MM.1S (cell line): ENCODE measurements at regions not wholly inside any gene's neighbourhood (a gene's known extent, or its start where the extent isn't known, plus 50 kb on each side); places are given as distances from the start of the nearest gene placed in this dataset.

Experiments used
- DNase-seq: peaks from one replicate; pipeline ENCODE4 v3.0.0-alpha.2; 2015
- H2AFZ ChIP-seq: fragments of 300-600 bp; sonication (generic); 2 replicates; pipeline ENCODE4 v1.6.0; 2016; ENCODE audit warnings: antibody characterized with exemption, low read length
- H3F3A ChIP-seq: fragments of 300-600 bp; sonication (generic); 2 replicates; pipeline ENCODE4 v1.6.1; 2016; ENCODE audit warnings: mild to moderate bottlenecking, antibody characterized with exemption, low read length, moderate library complexity, mixed read lengths; ENCODE audit not compliant: insufficient read depth
- H3K27ac ChIP-seq: fragments of 300-600 bp; sonication (generic); 2 replicates; pipeline ENCODE4 v1.5.1; 2016; ENCODE audit warnings: mild to moderate bottlenecking, low read length
- H3K27me3 ChIP-seq: fragments of 300-600 bp; sonication (generic); replicated peaks from 2 replicates; pipeline ENCODE4 v1.6.0; 2016; ENCODE audit warnings: low read length; ENCODE audit not compliant: insufficient read depth
- H3K36me3 ChIP-seq: fragments of 300-600 bp; sonication (generic); replicated peaks from 2 replicates; pipeline ENCODE4 v1.6.1; 2016; ENCODE audit warnings: mild to moderate bottlenecking, low read length, mixed read lengths; ENCODE audit not compliant: insufficient read depth
- H3K4me1 ChIP-seq: fragments of 300-600 bp; sonication (generic); 2 replicates; pipeline ENCODE4 v1.6.1; 2016; ENCODE audit warnings: low read length, mixed read lengths
- H3K4me2 ChIP-seq: fragments of 300-600 bp; sonication (generic); 2 replicates; pipeline ENCODE4 v1.6.0; 2016; ENCODE audit warnings: low read depth, low read length
- H3K4me3 ChIP-seq: fragments of 300-600 bp; sonication (generic); 2 replicates; pipeline ENCODE4 v1.5.1; 2016; ENCODE audit warnings: low read length, mixed read lengths
- H3K79me2 ChIP-seq: fragments of 300-600 bp; sonication (generic); 2 replicates; pipeline ENCODE4 v1.6.1; 2016; ENCODE audit warnings: mixed run types, low read length, mixed read lengths
- H3K9ac ChIP-seq: fragments of 300-600 bp; sonication (generic); 2 replicates; pipeline ENCODE4 v1.6.1; 2016; ENCODE audit warnings: low read length, mixed read lengths
- H3K9me2 ChIP-seq: fragments of 300-600 bp; sonication (generic); replicated peaks from 2 replicates; pipeline ENCODE4 v1.6.1; 2016; ENCODE audit warnings: mild to moderate bottlenecking, low read length, mixed read lengths; ENCODE audit not compliant: insufficient read depth
- H3K9me3 ChIP-seq: fragments of 300-600 bp; sonication (generic); replicated peaks from 2 replicates; pipeline ENCODE4 v1.6.1; 2016; ENCODE audit warnings: mild to moderate bottlenecking, low read length, mixed read lengths; ENCODE audit not compliant: insufficient read depth
- H4K20me1 ChIP-seq: fragments of 300-600 bp; sonication (generic); 2 replicates; pipeline ENCODE4 v1.6.1; 2016; ENCODE audit warnings: mild to moderate bottlenecking, low read length, moderate library complexity, mixed read lengths; ENCODE audit not compliant: insufficient read depth
- EZH2 ChIP-seq: fragments of 300-600 bp; sonication (generic); optimal IDR thresholded peaks from 2 replicates; pipeline ENCODE3; 2017; ENCODE audit warnings: low read depth, mild to moderate bottlenecking, antibody characterized with exemption, low read length, mixed read lengths
- EZH2phosphoT487 ChIP-seq: fragments of 300-600 bp; sonication (generic); IDR thresholded peaks from 2 replicates; pipeline ENCODE4 v1.6.1; 2018; ENCODE audit warnings: antibody characterized with exemption, low read length
- TF ChIP-seq, protein P1 (sequence below): fragments of 300-600 bp; sonication (generic); IDR thresholded peaks from 2 replicates; pipeline ENCODE4 v1.5.1; 2016; ENCODE audit warnings: antibody characterized with exemption, low read length, mixed read lengths

GRCh38 chr4:56086561-56086960 is 137.8 kb downstream of the CEP135 start:
- H2AFZ ChIP-seq: no peak overlapping the region
- no peak for DNase-seq

GRCh38 chr4:56086073-56086541 is 137.4 kb downstream of the CEP135 start:
- H3K9ac ChIP-seq: no peak overlapping the region
- no peaks in the 10 kb centered on the region for H4K20me1 ChIP-seq
- no peak overlapping the region for H3K4me3 ChIP-seq
- no peaks in the 10 kb centered on the region for H3K36me3 ChIP-seq
- no peaks in the 10 kb centered on the region for H3K4me1 ChIP-seq
- H3K9me3 ChIP-seq: no peaks in the 10 kb centered on the region
- DNase-seq: no peak
- no peaks in the 10 kb centered on the region for H3K79me2 ChIP-seq
- H3K27me3 ChIP-seq: no peaks in the 10 kb centered on the region
- no peak overlapping the region for H2AFZ ChIP-seq
- no peak overlapping the region for H3K27ac ChIP-seq
- H3K4me2 ChIP-seq: no peak overlapping the region
- H3F3A ChIP-seq: no peaks in the 10 kb centered on the region
- TF ChIP-seq EZH2: no peak
- TF ChIP-seq EZH2phosphoT487: no peak
- TF ChIP-seq, protein P1, sequence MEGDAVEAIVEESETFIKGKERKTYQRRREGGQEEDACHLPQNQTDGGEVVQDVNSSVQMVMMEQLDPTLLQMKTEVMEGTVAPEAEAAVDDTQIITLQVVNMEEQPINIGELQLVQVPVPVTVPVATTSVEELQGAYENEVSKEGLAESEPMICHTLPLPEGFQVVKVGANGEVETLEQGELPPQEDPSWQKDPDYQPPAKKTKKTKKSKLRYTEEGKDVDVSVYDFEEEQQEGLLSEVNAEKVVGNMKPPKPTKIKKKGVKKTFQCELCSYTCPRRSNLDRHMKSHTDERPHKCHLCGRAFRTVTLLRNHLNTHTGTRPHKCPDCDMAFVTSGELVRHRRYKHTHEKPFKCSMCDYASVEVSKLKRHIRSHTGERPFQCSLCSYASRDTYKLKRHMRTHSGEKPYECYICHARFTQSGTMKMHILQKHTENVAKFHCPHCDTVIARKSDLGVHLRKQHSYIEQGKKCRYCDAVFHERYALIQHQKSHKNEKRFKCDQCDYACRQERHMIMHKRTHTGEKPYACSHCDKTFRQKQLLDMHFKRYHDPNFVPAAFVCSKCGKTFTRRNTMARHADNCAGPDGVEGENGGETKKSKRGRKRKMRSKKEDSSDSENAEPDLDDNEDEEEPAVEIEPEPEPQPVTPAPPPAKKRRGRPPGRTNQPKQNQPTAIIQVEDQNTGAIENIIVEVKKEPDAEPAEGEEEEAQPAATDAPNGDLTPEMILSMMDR: no peak
- H3K9me2 ChIP-seq: no peaks in the 10 kb centered on the region

More at GRCh38 chr4:56086561-56086960, 137.8 kb downstream of the CEP135 start:
- H3F3A ChIP-seq: no peaks in the 10 kb centered on the region
- H3K27ac ChIP-seq: no peak overlapping the region
- TF ChIP-seq EZH2phosphoT487 (no peak), EZH2 (no peak)
- TF ChIP-seq, protein P1: no peak
- H3K79me2 ChIP-seq: no peaks in the 10 kb centered on the region
- H3K27me3 ChIP-seq: no peaks in the 10 kb centered on the region
- no peak overlapping the region for H3K4me3 ChIP-seq
- no peaks in the 10 kb centered on the region for H3K9me2 ChIP-seq
- H3K9me3 ChIP-seq: no peaks in the 10 kb centered on the region
- H4K20me1 ChIP-seq: no peaks in the 10 kb centered on the region
- no peaks in the 10 kb centered on the region for H3K36me3 ChIP-seq
- no peak overlapping the region for H3K4me2 ChIP-seq
- no peak overlapping the region for H3K9ac ChIP-seq
- H3K4me1 ChIP-seq: no peaks in the 10 kb centered on the region

DNA sequence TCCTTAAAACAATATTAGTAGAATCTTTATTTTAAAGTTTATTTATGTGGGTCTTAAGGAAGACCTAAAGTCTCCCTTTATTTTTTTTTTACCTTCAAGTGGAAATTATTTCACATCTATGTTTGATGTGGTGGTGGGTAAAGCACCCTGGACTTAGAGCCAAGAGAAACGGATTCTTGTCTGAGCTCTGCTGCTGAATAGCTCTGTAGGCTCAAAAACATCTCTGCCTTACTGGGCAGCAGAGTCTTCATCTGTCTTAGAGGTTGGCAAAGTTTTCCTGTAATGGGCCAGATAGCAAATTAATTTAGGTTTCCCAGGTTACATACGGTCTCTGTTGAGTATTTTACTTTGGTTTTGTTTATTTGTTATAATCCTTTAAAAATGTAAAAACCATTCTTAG is 136.5 kb downstream of the CEP135 start:
- H3K9ac ChIP-seq: no peak overlapping the region
- DNase-seq: no peak

More for the DNA sequence above, 136.5 kb downstream of the CEP135 start:
- Histone ChIP-seq H3K27me3 (no peaks in the 10 kb centered on the region), H3K4me1 (no peaks in the 10 kb centered on the region), H3K4me2 (no peak overlapping the region), H3K79me2 (no peaks in the 10 kb centered on the region), H3K4me3 (no peak overlapping the region), H3K36me3 (no peaks in the 10 kb centered on the region), H3K9me3 (no peaks in the 10 kb centered on the region), H3K27ac (no peak overlapping the region), H2AFZ (no peak overlapping the region), H3K9me2 (no peaks in the 10 kb centered on the region), H4K20me1 (no peaks in the 10 kb centered on the region), H3F3A (no peaks in the 10 kb centered on the region)
- TF ChIP-seq, protein P1: no peak
- no peak for TF ChIP-seq EZH2phosphoT487
- no peak for TF ChIP-seq EZH2
